Stimulated activated naive CD8-positive, alpha-beta T cell treated with anti-CD3 and anti-CD28 coated beads, Interleukin-15, Interleukin-2, amounts not matched to agents 100 U/mL and 50 U/mL, for 24 hours (primary cell): ENCODE measurements at regions not wholly inside any gene's neighbourhood (a gene's known extent, or its start where the extent isn't known, plus 50 kb on each side); places are given as distances from the start of the nearest gene placed in this dataset.

Source experiments
- ATAC-seq: fragments of 150-1000 bp; cut with Tn5 transposase; one replicate; pipeline ENCODE4 v1.10.0; 2021
- DNase-seq: peaks from one replicate; pipeline ENCODE4 v3.0.0; 2021

GRCh38 chr17:72258711-72259110, 137.9 kb downstream of the SOX9 start:
- ATAC-seq, result no peak
- no peak for DNase-seq

GRCh38 chr17:72259922-72260321, 139.1 kb downstream of the SOX9 start:
- ATAC-seq (no peak), DNase-seq (no peak)

DNA sequence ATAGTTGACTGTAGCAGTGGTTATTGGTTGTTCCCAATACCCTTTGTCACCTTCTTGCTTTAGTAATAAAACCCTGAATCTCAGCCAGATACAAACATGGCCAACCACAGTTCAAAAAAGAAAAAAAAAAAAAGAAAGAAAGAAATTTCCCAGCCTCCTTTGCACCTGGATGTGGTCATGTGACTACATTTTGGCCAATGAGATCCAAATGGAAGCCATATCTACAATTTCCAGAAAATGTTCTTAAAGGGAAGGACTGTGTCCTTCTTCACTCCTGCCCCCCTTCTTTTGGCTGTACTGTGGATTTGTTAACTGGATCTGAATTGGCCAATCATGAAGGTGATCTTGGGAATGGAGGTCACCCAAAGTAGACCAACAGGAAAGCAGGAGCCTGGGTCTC, 141.9 kb downstream of the SOX9 start:
- ATAC-seq (no peak), DNase-seq (no peak)

- ATAC-seq (no peak), DNase-seq (no peak)
Measured at GRCh38 chr17:72264682-72265405, 144.0 kb downstream of the SOX9 start.

DNA sequence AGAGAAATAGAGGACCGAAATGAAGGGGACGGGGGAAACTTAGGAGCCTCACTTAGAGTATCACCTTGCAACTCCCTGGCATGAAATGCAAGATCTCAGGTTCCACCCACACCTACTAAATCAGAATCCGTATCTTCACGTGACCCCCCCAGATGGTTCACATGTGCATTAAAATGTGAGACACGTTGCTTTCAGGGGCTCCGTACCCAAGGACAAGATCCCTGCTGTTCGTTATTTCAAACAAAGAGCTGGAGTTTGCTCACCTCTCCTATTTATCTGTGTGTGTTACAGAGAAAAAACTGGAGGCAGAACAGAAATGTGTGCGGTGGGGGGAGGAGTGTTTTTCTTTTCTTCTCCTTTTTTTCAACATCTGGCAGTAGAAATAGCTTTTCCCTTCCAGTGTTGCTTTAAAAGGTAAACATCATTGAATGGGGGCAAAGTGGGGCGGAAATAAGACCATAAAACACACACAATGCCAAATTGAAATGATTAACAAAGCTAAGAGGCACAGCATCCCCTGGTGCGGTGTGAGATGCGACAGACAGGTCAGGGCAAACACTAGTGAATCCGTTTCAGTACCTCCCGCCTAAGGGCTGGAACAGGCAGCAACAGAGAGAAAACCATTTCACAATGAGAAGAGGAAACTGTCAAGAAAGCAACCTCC, 145.4 kb downstream of the SOX9 start:
- ATAC-seq, result no peak

GRCh38 chr17:72267601-72268000, 146.8 kb downstream of the SOX9 start:
- DNase-seq, result no peak
- ATAC-seq, result no peak

More for the DNA sequence above, 145.4 kb downstream of the SOX9 start:
- no peak for DNase-seq

- ATAC-seq (no peak), DNase-seq (no peak)
Measured at GRCh38 chr17:72268431-72268830, 147.6 kb downstream of the SOX9 start.

DNA sequence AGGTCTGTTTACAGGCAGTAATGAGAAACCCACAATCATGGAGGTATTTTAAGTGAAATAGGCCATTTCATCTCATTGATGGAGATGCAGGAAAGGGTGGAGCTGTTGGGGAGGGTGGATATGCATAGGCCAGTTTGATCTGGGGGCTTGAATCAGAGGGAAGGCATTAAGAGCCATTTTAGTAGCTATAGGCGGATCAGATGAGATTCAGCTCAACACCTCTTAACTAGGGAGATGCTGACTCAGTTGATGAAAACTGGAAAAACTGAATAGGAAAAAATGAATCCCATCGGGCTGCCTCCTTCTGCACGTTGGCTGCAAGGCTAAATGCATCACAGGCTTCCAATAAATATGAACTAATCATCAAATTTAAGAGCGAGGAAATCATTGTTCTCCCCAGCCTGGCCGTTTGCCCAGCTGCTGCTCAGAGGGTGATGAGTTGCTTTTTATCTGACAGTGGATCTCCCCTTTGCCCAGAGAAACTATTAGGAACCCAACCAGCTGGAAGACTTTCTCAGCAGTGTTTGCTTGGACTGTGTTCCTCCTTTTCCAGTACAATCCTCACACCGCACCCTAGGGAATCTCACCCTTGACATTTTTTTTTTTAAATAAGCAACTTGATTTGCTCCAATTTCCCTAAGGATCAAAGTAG, 149.6 kb downstream of the SOX9 start:
- no peak for DNase-seq
- no peak for ATAC-seq

DNA sequence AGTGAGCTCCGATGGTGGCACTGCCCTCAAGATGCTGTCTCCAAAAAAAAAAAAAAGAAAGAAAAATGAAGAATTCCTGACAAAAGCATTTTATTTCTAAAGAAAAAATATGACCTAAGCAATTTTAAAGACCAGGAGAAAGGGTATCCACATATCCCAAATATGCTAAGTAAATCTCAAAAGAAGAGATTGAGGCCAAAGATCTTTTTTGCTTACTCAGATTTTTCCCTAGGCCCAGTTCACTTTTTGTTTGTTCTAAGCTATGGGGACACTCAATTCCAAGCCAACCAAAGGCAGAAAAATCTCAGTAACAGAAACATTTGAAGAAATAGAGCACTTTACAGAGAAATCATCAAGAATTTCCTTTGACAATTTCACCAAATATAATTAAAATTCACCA, 150.8 kb downstream of the SOX9 start:
- no peak for DNase-seq
- no peak for ATAC-seq

GRCh38 chr17:72273289-72274056, 152.7 kb downstream of the SOX9 start:
- no peak for DNase-seq
- ATAC-seq, result no peak

- ATAC-seq (no peak), DNase-seq (no peak)
Measured at GRCh38 chr17:72274614-72275013, 153.8 kb downstream of the SOX9 start.

GRCh38 chr17:72280881-72281280, 160.1 kb downstream of the SOX9 start:
- no peak for ATAC-seq
- DNase-seq, result no peak

DNA sequence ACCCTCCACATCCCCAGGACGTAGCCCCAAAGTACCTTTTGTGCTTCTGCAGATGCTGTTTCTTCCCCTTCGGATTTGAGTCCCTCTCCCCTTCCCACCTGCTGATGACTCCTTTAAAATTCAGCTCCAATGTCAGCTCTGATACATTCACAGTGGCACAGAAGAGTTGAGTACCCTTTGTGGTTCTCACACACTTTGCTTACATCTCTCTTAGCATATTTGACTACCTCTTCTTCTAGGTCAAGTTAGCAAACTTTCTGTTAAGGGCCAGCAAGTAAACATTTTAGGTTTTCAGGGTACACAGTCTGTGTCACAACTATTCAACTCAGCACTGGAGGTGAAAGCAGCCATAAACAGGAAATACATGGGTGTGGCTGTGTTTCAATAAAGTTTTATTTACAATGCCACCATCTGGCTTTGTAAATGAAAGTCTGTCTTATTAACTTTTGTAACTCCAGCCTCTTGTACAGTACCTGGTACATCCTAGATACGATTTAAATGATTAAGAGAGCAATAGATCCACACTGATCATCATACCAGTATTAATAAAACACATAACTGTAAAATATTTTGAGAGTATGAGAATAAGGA, 161.7 kb downstream of the SOX9 start:
- DNase-seq (no peak), ATAC-seq (no peak)

- no peak for DNase-seq
Measured at GRCh38 chr17:72284806-72285205, 164.0 kb downstream of the SOX9 start.

DNA sequence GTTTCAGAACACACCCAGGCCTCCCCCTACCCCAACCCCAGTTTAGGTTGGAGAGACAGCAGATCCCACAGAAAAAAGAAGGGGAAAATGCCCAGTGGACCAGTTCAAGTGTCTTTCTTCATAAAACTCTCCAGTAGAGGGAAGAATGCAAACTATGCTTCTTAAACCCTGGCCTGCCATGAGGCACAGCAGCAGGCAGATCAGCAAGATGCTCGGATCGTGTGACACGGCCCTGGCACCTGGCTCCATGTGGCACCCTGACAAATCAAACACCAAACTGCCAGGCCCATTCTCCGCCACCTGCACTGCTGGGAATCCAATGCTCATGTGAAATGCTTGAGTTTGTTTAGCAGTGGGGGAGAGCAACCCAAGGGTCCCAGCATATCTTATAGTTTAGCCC, 166.8 kb downstream of the SOX9 start:
- DNase-seq (no peak), ATAC-seq (no peak)

More at GRCh38 chr17:72284806-72285205, 164.0 kb downstream of the SOX9 start:
- ATAC-seq, result no peak

GRCh38 chr17:72294487-72294893, 173.7 kb downstream of the SOX9 start:
- ATAC-seq (no peak), DNase-seq (no peak)

GRCh38 chr17:72295916-72296315, 175.1 kb downstream of the SOX9 start:
- DNase-seq (no peak), ATAC-seq (no peak)

- no peak for DNase-seq
- ATAC-seq, result no peak
Measured at GRCh38 chr17:72296456-72296855, 175.6 kb downstream of the SOX9 start.

GRCh38 chr17:72297326-72298115, 176.7 kb downstream of the SOX9 start:
- no peak for DNase-seq
- no peak for ATAC-seq

DNA sequence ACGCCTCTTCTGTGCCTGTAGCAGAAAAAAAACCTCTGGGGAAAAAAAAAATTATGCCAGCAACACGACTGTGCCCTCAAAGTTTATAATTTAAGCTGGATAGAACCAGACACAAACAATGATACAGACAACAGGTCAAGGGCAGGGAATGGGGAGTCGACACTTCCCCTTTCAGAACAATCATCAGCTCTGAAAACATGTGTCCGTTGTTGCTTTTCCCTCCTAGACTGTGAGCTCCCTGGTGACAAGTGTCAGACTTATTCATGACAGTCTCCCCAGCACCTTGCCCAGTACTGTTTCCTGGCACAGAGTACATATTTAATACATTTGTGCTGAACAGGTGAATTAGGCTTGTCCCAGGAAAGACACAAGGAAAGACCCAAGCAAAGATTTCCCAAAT, 178.3 kb downstream of the SOX9 start:
- DNase-seq, result no peak

DNA sequence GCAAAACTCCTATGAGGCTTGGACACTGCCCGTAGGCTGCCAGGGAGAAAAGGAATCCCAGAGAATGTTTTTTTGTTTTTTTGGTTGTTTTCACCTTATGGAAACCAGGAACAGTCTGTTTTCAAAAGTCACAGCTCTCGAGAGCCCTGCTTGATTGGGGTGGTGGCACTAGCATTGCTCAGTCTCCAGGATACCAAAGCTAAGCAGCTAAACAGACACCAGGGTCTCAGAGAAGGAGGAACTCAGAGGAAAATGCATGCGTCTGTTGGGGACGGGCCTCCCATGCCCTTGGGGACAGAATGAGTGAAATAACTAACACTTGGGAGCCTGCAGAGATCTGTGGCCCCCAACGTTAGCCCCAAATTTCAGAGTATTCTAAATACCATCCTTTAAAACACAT, 178.8 kb downstream of the SOX9 start:
- DNase-seq, result no peak
- no peak for ATAC-seq

More for the DNA sequence above, 178.3 kb downstream of the SOX9 start:
- ATAC-seq, result no peak
